HL-60 (cell line): ENCODE measurements at regions not wholly inside any gene's neighbourhood (a gene's known extent, or its start where the extent isn't known, plus 50 kb on each side); places are given as distances from the start of the nearest gene placed in this dataset.

Experiments
- CTCF ChIP-seq: IDR thresholded peaks from one replicate; pipeline ENCODE4 v1.5.1; 2011; ENCODE audit warnings: low read length, control low read depth, inconsistent platforms; ENCODE audit not compliant: insufficient read depth
- POLR2AphosphoS5 ChIP-seq: IDR thresholded peaks from 2 replicates; pipeline ENCODE4 v1.6.1; 2012; ENCODE audit warnings: low read depth

- TF ChIP-seq CTCF (no peak), POLR2AphosphoS5 (no peak)
These were observed 1067.3 kb downstream of the FLRT2 start for GRCh38 chr14:86597279-86597678.
